ENCODE measurements at regions not wholly inside any gene's neighbourhood (a gene's known extent, or its start where the extent isn't known, plus 50 kb on each side); places are given as distances from the start of the nearest gene placed in this dataset.

- no peak for DNase-seq
- H3K4me3 ChIP-seq: no peak overlapping the region
- no peaks in the 10 kb centered on the region for H3K36me3 ChIP-seq
- 40 to 59% methylated on average over 4 of the region's 4 CpGs for WGBS, 2 donors
- H3K9me3 ChIP-seq: no peaks in the 10 kb centered on the region
- intact Hi-C loops (cut with DNase I): no loop called here
- no peak for TF ChIP-seq POLR2A (IDR thresholded peaks at IDR 0.05)
- TF ChIP-seq CTCF (IDR thresholded peaks at IDR 0.05): no peak
- H3K27me3 ChIP-seq: no peaks in the 10 kb centered on the region
- peaks cover 0 to 11% (median 0%) of the 10 kb centered on the region in 3 donors for H3K4me1 ChIP-seq
- no peak overlapping the region for H3K27ac ChIP-seq
These were observed 380.8 kb downstream of the TMA16 start for GRCh38 chr4:163875327-163875726.

GRCh38 chr4:163878336-163879121, 384.0 kb downstream of the TMA16 start:
- no peaks in the 10 kb centered on the region for H3K27me3 ChIP-seq
- intact Hi-C loops (cut with DNase I): no loop called here
- 82 to 84% methylated on average over 3 of the region's 3 CpGs for WGBS, 2 donors
- H3K27ac ChIP-seq: no peak overlapping the region
- H3K4me1 ChIP-seq: peaks cover 0 to 11% (median 0%) of the 10 kb centered on the region in 3 donors
- TF ChIP-seq POLR2A (IDR thresholded peaks at IDR 0.05): no peak
- no peak for TF ChIP-seq CTCF (IDR thresholded peaks at IDR 0.05)
- no peaks in the 10 kb centered on the region for H3K36me3 ChIP-seq
- no peak for DNase-seq
- no peaks in the 10 kb centered on the region for H3K9me3 ChIP-seq
- no peak overlapping the region for H3K4me3 ChIP-seq

- intact Hi-C loops (cut with DNase I): no loop called here
- no peak overlapping the region for H3K27ac ChIP-seq
- H3K9me3 ChIP-seq: no peaks in the 10 kb centered on the region
- H3K4me1 ChIP-seq: no peaks in the 10 kb centered on the region
- no peak overlapping the region for H3K4me3 ChIP-seq
- H3K36me3 ChIP-seq: no peaks in the 10 kb centered on the region
- TF ChIP-seq POLR2A (IDR thresholded peaks at IDR 0.05): no peak
- TF ChIP-seq CTCF (IDR thresholded peaks at IDR 0.05): no peak
- no peak for DNase-seq
- H3K27me3 ChIP-seq: no peaks in the 10 kb centered on the region
These were observed 397.9 kb downstream of the TMA16 start for GRCh38 chr4:163892417-163892816.

GRCh38 chr4:163895378-163896005, 401.0 kb downstream of the TMA16 start:
- Histone ChIP-seq H3K27ac (no peak overlapping the region), H3K27me3 (no peaks in the 10 kb centered on the region), H3K4me1 (no peaks in the 10 kb centered on the region), H3K36me3 (no peaks in the 10 kb centered on the region), H3K9me3 (no peaks in the 10 kb centered on the region), H3K4me3 (no peak overlapping the region)
- intact Hi-C loops (cut with DNase I): no loop called here
- no peak for TF ChIP-seq POLR2A (IDR thresholded peaks at IDR 0.05)
- no peak for TF ChIP-seq CTCF (IDR thresholded peaks at IDR 0.05)
- no peak for DNase-seq
- WGBS, 2 donors: 56 to 59% methylated on average over 3 of the region's 3 CpGs

GRCh38 chr4:163901319-163901718, 406.8 kb downstream of the TMA16 start:
- H3K9me3 ChIP-seq: no peaks in the 10 kb centered on the region
- no peak for DNase-seq
- no peak for TF ChIP-seq POLR2A (IDR thresholded peaks at IDR 0.05)
- TF ChIP-seq CTCF (IDR thresholded peaks at IDR 0.05): no peak
- no peaks in the 10 kb centered on the region for H3K27me3 ChIP-seq
- 50 to 64% methylated on average over 1 of the region's 1 CpG for WGBS, 2 donors
- intact Hi-C loops (cut with DNase I): no loop called here
- no peak overlapping the region for H3K4me3 ChIP-seq
- no peaks in the 10 kb centered on the region for H3K36me3 ChIP-seq
- H3K27ac ChIP-seq: no peak overlapping the region
- H3K4me1 ChIP-seq: no peaks in the 10 kb centered on the region
